DMS 273 treated with DMSO at 0.1 percent for 48 hours (cell line): ENCODE measurements at regions not wholly inside any gene's neighbourhood (a gene's known extent, or its start where the extent isn't known, plus 50 kb on each side); places are given as distances from the start of the nearest gene placed in this dataset.
"Not testable (repeated sequence)": the region's sequence is repeated elsewhere in the genome, so short reads cannot be mapped to it uniquely, and the experiment has no call there.

ENCODE experiments used
- DNase-seq: peaks from one replicate; lab custom pipeline; 2025; lab: John Stamatoyannopoulos, UW

- no peak for DNase-seq
Measured at GRCh38 chr7:81045491-81046030, 126.7 kb upstream of the SEMA3C start.

GRCh38 chr7:81042646-81043045 lies 123.8 kb upstream of the SEMA3C start:
- not testable (repeated sequence) for DNase-seq

- no peak for DNase-seq
Measured at GRCh38 chr7:81040496-81040895, 121.6 kb upstream of the SEMA3C start.

GRCh38 chr7:81036871-81037270 lies 118.0 kb upstream of the SEMA3C start:
- no peak for DNase-seq

- DNase-seq, result no peak
Measured at GRCh38 chr7:81036057-81036456, 117.2 kb upstream of the SEMA3C start.

- DNase-seq, result no peak
Measured at GRCh38 chr7:81031996-81032395, 113.1 kb upstream of the SEMA3C start.

GRCh38 chr7:81031243-81031642 lies 112.4 kb upstream of the SEMA3C start:
- DNase-seq, result no peak

- DNase-seq, result no peak
Measured at GRCh38 chr7:81030472-81030871, 111.6 kb upstream of the SEMA3C start.

GRCh38 chr7:81029511-81029910 lies 110.7 kb upstream of the SEMA3C start:
- DNase-seq, result peak; percentile 90

- no peak for DNase-seq
Measured at GRCh38 chr7:81025360-81025759, 106.5 kb upstream of the SEMA3C start.

GRCh38 chr7:81014908-81015307 lies 96.1 kb upstream of the SEMA3C start:
- DNase-seq, result no peak

GRCh38 chr7:81014266-81014665 lies 95.4 kb upstream of the SEMA3C start:
- DNase-seq, result no peak

- DNase-seq, result no peak
Measured at GRCh38 chr7:81013083-81013817, 94.4 kb upstream of the SEMA3C start.

GRCh38 chr7:81008901-81009300 lies 90.0 kb upstream of the SEMA3C start:
- no peak for DNase-seq

GRCh38 chr7:81007051-81007450 lies 88.2 kb upstream of the SEMA3C start:
- DNase-seq, result no peak

- DNase-seq, result peak; percentile 18
Measured at GRCh38 chr7:81005254-81005653, 86.4 kb upstream of the SEMA3C start.

- peak; percentile 34 for DNase-seq
Measured at GRCh38 chr7:81004098-81004497, 85.2 kb upstream of the SEMA3C start.

GRCh38 chr7:81003326-81003725 lies 84.5 kb upstream of the SEMA3C start:
- DNase-seq, result peak; percentile 52

- DNase-seq, result peak; percentile 68
Measured at GRCh38 chr7:81002421-81002820, 83.6 kb upstream of the SEMA3C start.

GRCh38 chr7:80999771-81000170 lies 80.9 kb upstream of the SEMA3C start:
- no peak for DNase-seq

- peak; percentile 85 for DNase-seq
Measured at GRCh38 chr7:80999100-80999499, 80.2 kb upstream of the SEMA3C start.

- peak; percentile 97 for DNase-seq
Measured at GRCh38 chr7:80997841-80998240, 79.0 kb upstream of the SEMA3C start.

GRCh38 chr7:80996236-80996635 lies 77.4 kb upstream of the SEMA3C start:
- not testable (repeated sequence) for DNase-seq

GRCh38 chr7:80991654-80992053 lies 72.8 kb upstream of the SEMA3C start:
- DNase-seq, result no peak
